ENCODE measurements at regions not wholly inside any gene's neighbourhood (a gene's known extent, or its start where the extent isn't known, plus 50 kb on each side); places are given as distances from the start of the nearest gene placed in this dataset.
"Not testable (repeated sequence)": the region's sequence is repeated elsewhere in the genome, so short reads cannot be mapped to it uniquely, and the experiment has no call there.

DNA sequence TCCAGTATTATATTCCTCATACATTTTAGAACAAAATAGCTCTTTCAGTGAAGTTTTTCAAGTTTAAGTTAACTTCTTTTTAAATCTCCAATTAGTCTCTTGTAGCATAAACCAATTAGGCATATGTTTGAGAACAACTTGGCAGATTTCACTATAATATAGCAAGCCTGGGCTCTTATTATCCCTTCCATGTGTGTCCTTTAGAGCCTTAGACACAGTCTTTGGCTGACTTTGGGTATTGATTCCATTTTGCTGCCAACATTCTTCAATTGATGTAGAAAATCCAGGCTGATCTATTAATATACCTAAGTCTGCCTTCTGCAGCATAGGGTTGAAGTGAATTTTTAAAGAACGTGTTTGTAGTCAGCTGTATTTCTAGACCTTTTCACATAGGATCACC lies 179.1 kb upstream of the RPRM start:
- Mint-ChIP-seq H3K9me3 (peaks cover 0 to 9% (median 4%) of the 10 kb centered on the region in 7 donors), H3K36me3 (no peaks in the 10 kb centered on the region), H3K27me3 (no peaks in the 10 kb centered on the region), H3K4me1 (no peaks in the 10 kb centered on the region), H3K27ac (no peak overlapping the region), H3K4me3 (no peak overlapping the region)
- no peak for ATAC-seq (ENCODE audit: low read depth in 2 of 2)
- no peak for DNase-seq

DNA sequence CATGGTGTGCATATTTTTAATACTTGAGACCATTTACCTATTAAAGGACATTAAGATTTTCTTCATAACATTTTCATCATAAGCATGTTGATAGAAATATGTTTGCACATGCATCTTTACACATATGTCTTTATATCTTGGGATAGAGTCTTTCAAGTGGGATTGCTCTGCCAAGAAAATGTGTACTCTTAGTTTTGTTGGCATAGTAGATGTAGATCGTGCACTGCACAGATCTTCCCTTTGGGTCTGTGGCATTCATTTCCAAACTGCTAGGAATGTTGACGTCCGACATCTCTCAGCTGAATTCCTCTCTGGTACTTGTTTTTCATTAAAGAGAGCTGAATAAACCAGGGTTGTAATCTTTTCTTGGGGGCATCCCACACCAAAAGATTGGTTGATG lies 183.2 kb upstream of the RPRM start:
- no peak overlapping the region for H3K4me3 Mint-ChIP-seq
- no peak for DNase-seq
- H3K36me3 Mint-ChIP-seq: no peaks in the 10 kb centered on the region
- ATAC-seq (ENCODE audit: low read depth in 2 of 2): no peak
- H3K9me3 Mint-ChIP-seq: peaks cover 0 to 17% (median 5%) of the 10 kb centered on the region in 7 donors
- H3K27ac Mint-ChIP-seq: no peak overlapping the region
- no peaks in the 10 kb centered on the region for H3K4me1 Mint-ChIP-seq
- no peaks in the 10 kb centered on the region for H3K27me3 Mint-ChIP-seq

DNA sequence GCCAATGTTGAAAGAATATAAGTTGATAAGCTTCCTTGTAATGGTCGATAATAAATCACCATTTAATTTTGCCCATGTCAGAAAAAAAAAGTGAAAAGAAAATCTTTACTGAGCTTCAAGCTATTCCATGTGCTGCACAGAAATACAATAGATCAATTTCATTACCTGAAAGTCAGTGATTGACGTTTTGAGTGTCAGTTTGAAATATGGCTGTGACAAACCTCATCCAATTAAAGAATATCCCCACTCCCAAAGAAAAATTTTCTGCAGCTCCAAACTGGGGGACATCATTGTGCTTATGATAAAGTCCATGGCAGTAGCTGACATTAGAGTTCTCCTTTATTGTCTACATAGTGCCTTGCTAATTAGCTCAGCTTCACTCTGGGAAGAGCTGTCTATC lies 184.8 kb upstream of the RPRM start:
- DNase-seq: no peak
- no peak overlapping the region for H3K4me3 Mint-ChIP-seq
- H3K9me3 Mint-ChIP-seq: peaks cover 3 to 17% (median 6%) of the 10 kb centered on the region in 7 donors
- no peak for ATAC-seq (ENCODE audit: low read depth in 2 of 2)
- H3K36me3 Mint-ChIP-seq: no peaks in the 10 kb centered on the region
- no peaks in the 10 kb centered on the region for H3K4me1 Mint-ChIP-seq
- H3K27ac Mint-ChIP-seq: no peak overlapping the region
- H3K27me3 Mint-ChIP-seq: no peaks in the 10 kb centered on the region

DNA sequence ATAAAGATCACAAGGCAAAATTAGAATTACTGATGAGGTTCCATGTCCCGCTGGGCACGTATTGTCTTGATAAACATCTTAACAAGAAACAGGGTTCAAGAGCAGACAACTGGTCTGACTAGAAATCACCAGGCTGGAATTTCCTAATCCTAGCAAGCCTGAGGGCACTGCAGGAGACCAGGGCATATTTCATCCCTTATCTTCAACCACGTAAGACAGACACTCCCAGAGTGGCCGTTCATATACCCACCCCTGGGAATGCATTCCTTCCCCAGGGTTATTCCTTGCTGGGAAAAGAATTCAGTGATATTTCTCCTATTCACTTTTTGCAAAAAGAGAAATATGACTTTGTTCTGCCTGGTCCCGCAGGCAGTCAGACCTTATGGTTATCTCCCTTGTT lies 185.4 kb upstream of the RPRM start:
- not testable (repeated sequence) for H3K27me3 Mint-ChIP-seq; H3K4me1 Mint-ChIP-seq; DNase-seq; H3K36me3 Mint-ChIP-seq; ATAC-seq (ENCODE audit: low read depth in 2 of 2); H3K27ac Mint-ChIP-seq; H3K4me3 Mint-ChIP-seq
- peaks cover 4 to 17% (median 6%) of the 10 kb centered on the region in 7 donors for H3K9me3 Mint-ChIP-seq

DNA sequence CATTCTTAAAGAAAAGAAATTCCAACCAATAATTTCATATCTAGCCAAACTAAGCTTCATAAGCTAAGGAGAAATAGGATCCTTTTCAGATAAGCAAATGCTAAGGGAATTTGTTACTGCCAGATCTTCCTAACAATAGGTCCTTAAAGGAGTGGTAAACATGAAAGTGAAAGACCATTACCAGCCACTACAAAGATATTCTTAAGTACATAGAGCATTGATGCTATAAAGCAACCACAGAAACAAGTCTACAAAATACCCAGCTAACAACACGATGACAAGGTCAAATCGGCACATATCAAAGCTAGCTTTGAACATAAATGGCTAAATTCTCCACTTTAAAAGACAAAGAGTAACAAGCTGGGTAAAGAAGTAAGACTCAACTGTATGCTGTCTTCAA lies 188.9 kb upstream of the RPRM start:
- ATAC-seq (ENCODE audit: low read depth in 2 of 2) (no peak), DNase-seq (no peak)
- Mint-ChIP-seq H3K9me3 (peaks cover 5 to 22% (median 12%) of the 10 kb centered on the region in 7 donors), H3K36me3 (no peaks in the 10 kb centered on the region), H3K27me3 (no peaks in the 10 kb centered on the region), H3K4me3 (peak overlapping the region in 1 of 8 donors; percentile 75), H3K4me1 (no peaks in the 10 kb centered on the region), H3K27ac (no peak overlapping the region)

DNA sequence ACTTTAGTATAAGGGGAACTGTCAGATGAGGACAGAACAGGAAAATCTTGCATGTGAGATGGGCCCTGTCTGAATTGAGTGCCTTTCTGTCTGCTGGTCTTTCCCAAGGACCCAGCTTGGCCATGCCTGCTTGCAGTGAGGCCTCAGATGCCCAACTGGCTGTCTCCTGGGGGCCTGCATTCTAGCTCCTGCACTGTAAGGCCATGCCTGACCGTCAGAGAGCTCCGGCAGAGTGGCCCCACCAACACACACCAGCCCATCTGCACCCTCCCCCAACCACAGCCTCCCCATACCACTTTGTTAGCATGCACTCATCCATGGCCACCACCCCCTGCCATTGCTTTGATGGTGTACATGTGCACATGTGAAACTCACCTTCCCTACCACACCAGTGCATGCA lies 190.4 kb upstream of the RPRM start:
- Mint-ChIP-seq H3K4me1 (no peaks in the 10 kb centered on the region), H3K36me3 (no peaks in the 10 kb centered on the region), H3K27me3 (no peaks in the 10 kb centered on the region), H3K27ac (no peak overlapping the region), H3K9me3 (peaks cover 1 to 27% (median 15%) of the 10 kb centered on the region in 7 donors), H3K4me3 (no peak overlapping the region)
- ATAC-seq (ENCODE audit: low read depth in 2 of 2) (no peak), DNase-seq (no peak)

DNA sequence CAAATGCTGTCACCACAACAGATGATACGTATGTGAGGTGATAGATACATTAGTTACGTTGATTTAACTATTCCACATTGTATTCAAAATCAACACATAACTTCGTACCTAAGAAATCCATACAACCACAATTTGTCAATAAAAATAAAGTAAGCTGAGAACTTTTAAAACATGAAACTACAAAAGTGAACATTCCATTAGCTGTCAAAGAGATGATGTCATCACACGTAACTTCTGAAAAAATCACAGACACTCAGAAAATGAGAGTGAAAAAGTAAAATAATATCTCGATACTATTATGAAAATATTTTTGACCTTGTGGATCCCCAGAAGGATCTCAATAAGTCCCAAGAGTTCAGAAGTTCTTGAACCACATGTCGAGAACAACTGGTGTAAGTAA lies 161.6 kb upstream of the GALNT13 start:
- Mint-ChIP-seq H3K4me3 (no peak overlapping the region), H3K27ac (no peak overlapping the region), H3K4me1 (no peaks in the 10 kb centered on the region), H3K27me3 (no peaks in the 10 kb centered on the region), H3K9me3 (peaks cover 0 to 6% (median 4%) of the 10 kb centered on the region in 7 donors), H3K36me3 (no peaks in the 10 kb centered on the region)
- DNase-seq (no peak), ATAC-seq (ENCODE audit: low read depth in 2 of 2) (no peak)

DNA sequence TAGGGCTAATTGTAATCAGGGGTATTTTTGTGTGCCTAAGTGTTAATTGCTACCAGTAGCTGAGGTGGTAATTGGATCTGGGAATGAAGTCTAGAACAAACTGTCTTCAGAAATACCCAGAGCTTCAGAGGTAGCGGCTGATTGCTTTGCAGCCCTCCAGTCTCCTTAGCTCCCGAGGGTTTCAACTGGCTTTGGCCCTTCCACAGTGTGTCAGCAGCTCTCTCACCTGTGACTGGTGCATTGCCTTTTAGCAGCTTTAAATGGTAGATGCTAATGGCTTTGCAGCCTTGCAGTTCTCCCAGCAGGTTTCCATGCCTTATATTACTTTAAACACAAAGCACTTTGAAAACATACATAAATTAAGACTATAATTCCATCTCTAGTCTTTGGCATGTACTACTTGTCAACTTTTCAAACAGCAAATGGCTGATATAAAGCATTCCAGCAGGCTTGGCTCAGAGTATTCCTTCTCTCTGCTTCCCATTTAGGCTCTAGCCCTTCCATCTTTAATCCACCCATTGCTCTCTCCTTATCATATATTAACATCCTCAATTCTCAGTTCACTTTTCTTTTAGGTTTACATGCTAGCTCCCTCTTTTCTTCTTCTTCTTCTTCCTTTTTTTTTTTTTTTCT lies 156.4 kb upstream of the GALNT13 start:
- Mint-ChIP-seq H3K27ac (no peak overlapping the region), H3K27me3 (no peaks in the 10 kb centered on the region), H3K36me3 (no peaks in the 10 kb centered on the region), H3K4me3 (no peak overlapping the region), H3K4me1 (no peaks in the 10 kb centered on the region), H3K9me3 (peaks cover 0 to 9% (median 5%) of the 10 kb centered on the region in 7 donors)
- ATAC-seq (ENCODE audit: low read depth in 2 of 2): no peak
- no peak for DNase-seq

DNA sequence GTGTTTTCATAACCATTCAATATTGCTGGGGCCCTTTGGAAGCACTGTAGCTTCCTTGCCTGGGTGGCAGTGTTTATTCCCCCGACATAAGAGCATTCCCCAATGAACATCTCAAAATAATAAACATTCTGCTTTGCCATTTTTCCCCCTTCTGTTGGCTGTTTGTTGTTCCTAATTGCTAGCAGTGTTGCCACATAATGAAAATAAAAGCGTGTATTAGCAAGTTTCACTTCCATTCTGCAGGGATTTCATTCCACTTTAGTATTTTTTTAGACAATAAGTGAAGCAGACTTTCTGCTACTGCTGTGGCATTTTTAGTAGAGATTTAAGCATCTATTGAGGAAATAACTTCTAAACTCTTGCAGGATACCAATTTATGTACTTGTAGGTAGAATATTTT lies 154.7 kb upstream of the GALNT13 start:
- no peak for DNase-seq
- Mint-ChIP-seq H3K27me3 (no peaks in the 10 kb centered on the region), H3K27ac (no peak overlapping the region), H3K36me3 (no peaks in the 10 kb centered on the region), H3K4me1 (no peaks in the 10 kb centered on the region), H3K4me3 (no peak overlapping the region), H3K9me3 (peaks cover 0 to 9% (median 5%) of the 10 kb centered on the region in 7 donors)
- ATAC-seq (ENCODE audit: low read depth in 2 of 2): no peak

DNA sequence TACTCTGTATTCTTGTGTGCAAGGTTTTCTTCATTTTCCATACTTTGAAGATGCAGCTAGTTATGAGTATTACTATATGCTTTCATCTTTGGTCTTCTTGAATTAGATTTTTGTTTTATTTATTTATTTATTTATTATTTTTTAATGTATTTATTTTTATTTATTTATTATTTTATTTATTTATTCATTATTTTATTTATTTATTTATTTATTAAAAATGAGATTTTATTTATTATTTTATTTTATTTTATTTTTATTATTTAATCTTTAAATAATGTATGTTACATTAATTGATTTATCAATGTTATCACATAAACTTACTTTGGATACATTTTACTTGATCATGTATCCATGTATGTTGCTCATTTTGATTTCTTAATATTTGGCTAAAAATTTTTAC lies 132.3 kb upstream of the GALNT13 start:
- H3K9me3 Mint-ChIP-seq: peaks cover 4 to 20% (median 11%) of the 10 kb centered on the region in 7 donors
- no peaks in the 10 kb centered on the region for H3K4me1 Mint-ChIP-seq
- H3K4me3 Mint-ChIP-seq: no peak overlapping the region
- H3K27ac Mint-ChIP-seq: no peak overlapping the region
- no peak for ATAC-seq (ENCODE audit: low read depth in 2 of 2)
- DNase-seq: no peak
- H3K27me3 Mint-ChIP-seq: no peaks in the 10 kb centered on the region
- no peaks in the 10 kb centered on the region for H3K36me3 Mint-ChIP-seq

DNA sequence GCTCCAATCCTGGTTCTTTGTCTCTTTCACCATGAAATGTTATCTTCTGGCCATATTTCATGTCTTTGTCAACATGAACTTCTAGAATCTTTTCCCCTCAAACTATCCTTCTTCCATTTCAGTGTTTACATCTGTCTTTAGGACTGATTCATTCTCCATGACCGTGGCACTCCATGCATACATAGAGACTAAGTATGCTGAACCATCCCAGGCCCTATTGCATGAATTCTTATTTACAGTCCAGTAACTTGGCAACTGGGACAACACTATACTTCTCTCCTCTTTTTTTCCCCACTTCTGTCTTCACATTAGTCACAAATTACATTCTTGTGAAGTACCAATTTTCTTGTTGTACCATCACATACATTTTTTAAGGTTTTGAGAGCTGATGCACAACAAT lies 109.8 kb upstream of the GALNT13 start:
- DNase-seq: no peak
- ATAC-seq (ENCODE audit: low read depth in 2 of 2): no peak
- peaks cover 18 to 45% (median 25%) of the 10 kb centered on the region in 7 donors for H3K9me3 Mint-ChIP-seq
- H3K4me3 Mint-ChIP-seq: no peak overlapping the region
- no peaks in the 10 kb centered on the region for H3K4me1 Mint-ChIP-seq
- peaks cover 0 to 8% of the 10 kb centered on the region in 2 donors for H3K36me3 Mint-ChIP-seq
- H3K27ac Mint-ChIP-seq: no peak overlapping the region
- H3K27me3 Mint-ChIP-seq: no peaks in the 10 kb centered on the region

DNA sequence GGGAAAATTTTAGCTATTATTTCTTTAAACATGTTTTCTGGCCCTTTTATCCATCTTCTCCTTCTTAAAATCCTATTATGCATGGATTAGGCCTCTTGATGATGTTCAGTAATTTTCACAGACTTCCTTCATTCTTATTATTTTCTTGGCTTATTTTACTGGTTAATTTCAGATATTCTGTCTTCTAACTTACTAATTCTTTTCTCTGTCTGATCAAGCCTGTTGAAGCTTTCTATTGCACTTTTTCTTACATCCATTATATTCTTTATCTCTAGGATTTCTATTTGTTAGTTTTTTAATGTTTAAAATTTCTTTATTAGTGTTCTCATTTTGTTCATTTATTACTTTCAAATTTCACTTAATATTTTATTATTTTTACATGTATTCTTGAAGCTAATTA lies 105.3 kb upstream of the GALNT13 start:
- H3K27me3 Mint-ChIP-seq: no peaks in the 10 kb centered on the region

DNA sequence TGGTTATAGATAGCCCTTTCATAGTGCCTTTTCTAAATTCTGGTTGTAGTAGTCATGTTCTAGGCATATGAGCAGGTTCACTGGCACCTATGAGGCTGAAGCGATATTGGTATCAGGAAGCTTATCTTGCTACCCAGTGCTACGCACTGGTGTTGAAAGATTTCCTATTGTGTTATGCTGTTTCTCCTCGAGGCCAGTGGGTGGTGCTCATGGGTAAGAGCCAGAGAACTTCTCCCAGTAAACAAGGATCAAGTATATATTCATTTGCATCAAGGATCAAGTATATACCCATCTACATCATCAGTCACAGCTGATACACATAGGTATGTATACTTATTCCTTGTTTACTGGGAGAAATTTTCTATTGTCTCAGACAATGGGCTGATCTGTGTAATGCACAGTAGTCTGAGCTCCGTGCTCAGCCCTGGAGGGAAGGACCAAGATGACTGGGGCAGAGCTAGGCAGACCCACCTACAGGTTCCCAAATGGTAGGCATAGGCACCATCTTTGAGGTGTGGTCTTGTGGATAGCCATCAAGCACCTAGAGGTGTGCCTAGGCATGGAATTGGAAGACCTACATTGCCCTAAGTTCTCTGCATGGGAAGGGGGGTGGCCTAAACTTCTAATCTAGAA lies 101.2 kb upstream of the GALNT13 start:
- peaks cover 0 to 8% of the 10 kb centered on the region in 2 donors for H3K36me3 Mint-ChIP-seq
- DNase-seq (no peak), ATAC-seq (ENCODE audit: low read depth in 2 of 2) (no peak)
- H3K27ac Mint-ChIP-seq: no peak overlapping the region
- H3K4me1 Mint-ChIP-seq: no peaks in the 10 kb centered on the region
- peaks cover 10 to 48% (median 22%) of the 10 kb centered on the region in 7 donors for H3K9me3 Mint-ChIP-seq
- H3K4me3 Mint-ChIP-seq: no peak overlapping the region
- no peaks in the 10 kb centered on the region for H3K27me3 Mint-ChIP-seq

More for the DNA sequence above, 105.3 kb upstream of the GALNT13 start:
- Mint-ChIP-seq H3K36me3 (peaks cover 0 to 8% of the 10 kb centered on the region in 2 donors), H3K4me3 (no peak overlapping the region), H3K27ac (no peak overlapping the region), H3K9me3 (peaks cover 20 to 66% (median 38%) of the 10 kb centered on the region in 7 donors), H3K4me1 (no peaks in the 10 kb centered on the region)
- DNase-seq (no peak), ATAC-seq (ENCODE audit: low read depth in 2 of 2) (no peak)

DNA sequence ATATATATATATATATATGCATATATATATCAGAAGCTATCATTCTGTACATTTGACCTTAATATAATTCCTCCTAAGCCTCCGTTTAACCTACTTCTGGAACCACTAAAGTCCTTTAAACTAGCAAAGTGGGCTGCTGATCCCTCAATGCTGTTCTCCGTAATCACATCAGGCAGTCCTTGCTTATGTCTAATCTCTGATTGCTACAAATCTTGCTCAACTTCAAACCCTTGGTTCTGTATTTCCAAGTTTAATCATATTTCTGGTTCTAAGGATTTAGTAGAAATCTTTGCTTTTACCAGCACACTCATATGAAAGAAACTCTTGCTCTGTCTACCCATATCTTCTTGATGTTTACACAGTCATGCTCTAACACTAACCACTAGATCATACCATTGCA lies 91.5 kb upstream of the GALNT13 start:
- Mint-ChIP-seq H3K27ac (no peak overlapping the region), H3K9me3 (peaks cover 0 to 8% (median 6%) of the 10 kb centered on the region in 7 donors), H3K36me3 (no peaks in the 10 kb centered on the region), H3K27me3 (no peaks in the 10 kb centered on the region), H3K4me1 (no peaks in the 10 kb centered on the region), H3K4me3 (no peak overlapping the region)
- no peak for ATAC-seq (ENCODE audit: low read depth in 2 of 2)
- DNase-seq: no peak
